Upper lobe of left lung (tissue), 6 donors: ENCODE measurements at regions not wholly inside any gene's neighbourhood (a gene's known extent, or its start where the extent isn't known, plus 50 kb on each side); places are given as distances from the start of the nearest gene placed in this dataset.

Experiments
- ATAC-seq, 2 donors: fragments of 200-7000 bp; cut with Tn5 transposase; one replicate each; pipeline ENCODE4 v1.9.1; 2022; ENCODE audit warnings: mild to moderate bottlenecking in 2 of 2, moderate library complexity in 2 of 2; ENCODE audit not compliant: low FRiP score in 2 of 2
- DNase-seq, 2 donors: peaks; one replicate each; pipeline ENCODE4 v3.0.0-alpha.2; 2019 to 2020
- H3K27ac ChIP-seq, 4 donors: fragments of 200-600 bp; sonication (generic); one replicate each; pipeline ENCODE4 v1.5.1; 2016 to 2019
- H3K27me3 ChIP-seq, 4 donors: fragments of 200-600 bp; sonication (generic); one replicate each; pipeline ENCODE4 v1.5.1; 2017 to 2019
- H3K36me3 ChIP-seq, 4 donors: fragments of 200-600 bp; sonication (generic); one replicate each; pipeline ENCODE4 v1.5.1; 2016 to 2019
- H3K4me1 ChIP-seq, 4 donors: fragments of 200-600 bp; sonication (generic); one replicate each; pipeline ENCODE4 v1.5.1; 2018 to 2019
- H3K4me3 ChIP-seq, 4 donors: fragments of 200-600 bp; sonication (generic); one replicate each; pipeline ENCODE4 v1.5.1; 2017 to 2019; ENCODE audit warnings: mild to moderate bottlenecking in 2 of 4, moderate library complexity in 1 of 4
- H3K9me3 ChIP-seq, 4 donors: fragments of 200-600 bp; sonication (generic); one replicate each; pipeline ENCODE4 v1.5.1; 2018 to 2019
- EP300 ChIP-seq, 4 donors: sonication (generic); formaldehyde crosslinking; IDR thresholded peaks; one replicate each; pipeline ENCODE4 v1.5.1; 2017; ENCODE audit warnings: antibody characterized with exemption in 4 of 4, control low read depth in 2 of 4
- POLR2A ChIP-seq, 4 donors: fragments of 450-650 bp; IDR thresholded peaks; one replicate each; pipeline ENCODE4 v1.5.1; 2016 to 2017; ENCODE audit warnings: antibody characterized with exemption in 4 of 4, mild to moderate bottlenecking in 2 of 4
- POLR2AphosphoS5 ChIP-seq, 2 donors: sonication (generic); formaldehyde crosslinking; IDR thresholded peaks; one replicate each; pipeline ENCODE4 v1.5.1; 2017; ENCODE audit warnings: antibody characterized with exemption in 2 of 2
- WGBS, 2 donors: methylation state at CpG; one replicate each; pipeline ENCODE4 v1.1.5; 2017 to 2018; 5-methylcytosine and 5-hydroxymethylcytosine counted together
- TF ChIP-seq, protein P1 (sequence below), 6 experiments: fragments of 450-650 bp in 4 of 6; fragments of 200-600 bp in 2 of 6; sonication (generic) in 2 of 6; IDR thresholded peaks; one replicate each; pipeline ENCODE4 v1.5.1; 2016 to 2019; ENCODE audit warnings: antibody characterized with exemption in 6 of 6
- donor health status: DM: no; HTN: no; CAD: no; lungs with moderate emphysema.
- donor health status: DM: no; HTN: yes; CAD: no; lungs with severe emphysema.

DNA sequence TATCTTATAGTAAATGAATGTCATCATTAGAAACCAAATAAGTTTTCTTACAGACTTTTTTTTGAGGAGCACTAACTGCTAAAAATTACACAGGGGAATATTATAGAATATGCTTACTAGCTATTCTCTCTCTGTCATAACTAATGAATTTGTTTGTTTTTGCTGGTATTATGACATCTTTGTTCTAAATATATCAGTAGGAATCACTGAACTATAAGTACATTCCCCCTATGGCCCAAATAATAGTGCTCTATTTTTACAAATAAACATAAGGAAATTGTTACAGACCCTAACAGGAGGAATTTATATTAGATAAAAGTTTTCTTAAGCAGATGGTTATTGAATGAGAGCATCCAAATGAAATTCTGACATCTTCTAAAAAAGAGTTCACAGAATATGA is 83.0 kb upstream of the RIOK2 start:
- H3K36me3 ChIP-seq, result no peaks in the 10 kb centered on the region
- H3K4me1 ChIP-seq, result no peaks in the 10 kb centered on the region
- H3K9me3 ChIP-seq, result no peaks in the 10 kb centered on the region
- no peaks in the 10 kb centered on the region for H3K27me3 ChIP-seq
- no peak overlapping the region for H3K4me3 ChIP-seq
- no peak for DNase-seq
- ATAC-seq, result no peak
- TF ChIP-seq EP300 (IDR thresholded peaks at IDR 0.05) (no peak), POLR2A (IDR thresholded peaks at IDR 0.05) (no peak), POLR2AphosphoS5 (IDR thresholded peaks at IDR 0.05) (no peak)
- TF ChIP-seq, protein P1, sequence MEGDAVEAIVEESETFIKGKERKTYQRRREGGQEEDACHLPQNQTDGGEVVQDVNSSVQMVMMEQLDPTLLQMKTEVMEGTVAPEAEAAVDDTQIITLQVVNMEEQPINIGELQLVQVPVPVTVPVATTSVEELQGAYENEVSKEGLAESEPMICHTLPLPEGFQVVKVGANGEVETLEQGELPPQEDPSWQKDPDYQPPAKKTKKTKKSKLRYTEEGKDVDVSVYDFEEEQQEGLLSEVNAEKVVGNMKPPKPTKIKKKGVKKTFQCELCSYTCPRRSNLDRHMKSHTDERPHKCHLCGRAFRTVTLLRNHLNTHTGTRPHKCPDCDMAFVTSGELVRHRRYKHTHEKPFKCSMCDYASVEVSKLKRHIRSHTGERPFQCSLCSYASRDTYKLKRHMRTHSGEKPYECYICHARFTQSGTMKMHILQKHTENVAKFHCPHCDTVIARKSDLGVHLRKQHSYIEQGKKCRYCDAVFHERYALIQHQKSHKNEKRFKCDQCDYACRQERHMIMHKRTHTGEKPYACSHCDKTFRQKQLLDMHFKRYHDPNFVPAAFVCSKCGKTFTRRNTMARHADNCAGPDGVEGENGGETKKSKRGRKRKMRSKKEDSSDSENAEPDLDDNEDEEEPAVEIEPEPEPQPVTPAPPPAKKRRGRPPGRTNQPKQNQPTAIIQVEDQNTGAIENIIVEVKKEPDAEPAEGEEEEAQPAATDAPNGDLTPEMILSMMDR (IDR thresholded peaks at IDR 0.05), result no peak
- no peak overlapping the region for H3K27ac ChIP-seq

DNA sequence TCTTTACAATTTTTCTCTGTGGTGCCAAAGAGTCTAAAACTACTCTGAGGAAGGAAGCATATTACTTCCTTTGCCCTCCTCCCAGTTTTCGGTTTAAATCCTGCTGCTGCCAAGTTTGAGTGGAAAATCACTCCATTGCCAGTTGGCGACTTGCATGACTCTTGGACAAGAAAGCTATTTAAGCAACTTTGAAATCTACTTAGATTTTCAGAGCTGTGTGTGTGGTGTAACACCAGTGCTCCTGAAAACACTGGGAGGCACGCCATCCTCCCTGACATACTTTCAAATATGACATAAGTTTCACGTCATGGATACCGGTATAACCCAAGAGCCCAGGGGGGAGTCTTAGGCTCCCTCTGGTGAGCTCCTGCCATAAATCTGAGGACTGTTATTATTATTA is 83.5 kb upstream of the RIOK2 start:
- Histone ChIP-seq H3K4me1 (no peaks in the 10 kb centered on the region), H3K36me3 (no peaks in the 10 kb centered on the region), H3K4me3 (no peak overlapping the region), H3K27me3 (no peaks in the 10 kb centered on the region), H3K9me3 (no peaks in the 10 kb centered on the region), H3K27ac (no peak overlapping the region)
- ATAC-seq (peak in 1 of 2 donors; percentile 72), DNase-seq (no peak)
- 61 to 63% methylated on average over 5 of the region's 5 CpGs for WGBS, 2 donors
- TF ChIP-seq EP300 (IDR thresholded peaks at IDR 0.05), result no peak
- TF ChIP-seq POLR2A (IDR thresholded peaks at IDR 0.05), result no peak
- no peak for TF ChIP-seq POLR2AphosphoS5 (IDR thresholded peaks at IDR 0.05)
- TF ChIP-seq, protein P1 (IDR thresholded peaks at IDR 0.05), result no peak

DNA sequence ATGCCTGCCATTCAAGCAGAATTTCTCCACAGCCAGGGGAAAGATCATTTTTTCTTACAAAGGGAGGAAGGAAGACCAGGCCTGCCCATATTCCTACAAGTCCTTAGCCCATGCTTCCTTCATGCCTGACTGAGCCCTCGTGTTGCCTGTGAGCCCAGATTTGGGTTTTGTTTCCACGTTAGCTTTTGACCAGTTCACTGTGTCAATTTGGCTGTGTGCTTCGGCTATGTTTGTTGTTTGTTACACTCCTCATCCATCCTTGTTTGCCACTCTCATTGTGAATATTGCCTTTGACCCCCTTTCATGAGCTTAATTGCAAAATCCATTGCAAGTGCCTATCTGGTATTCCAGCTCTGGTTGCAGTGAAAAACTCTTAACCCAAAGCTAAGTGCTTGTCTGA is 84.7 kb upstream of the RIOK2 start:
- ATAC-seq (no peak), DNase-seq (no peak)
- Histone ChIP-seq H3K9me3 (peaks cover 0 to 8% (median 3%) of the 10 kb centered on the region in 4 donors), H3K27ac (no peak overlapping the region), H3K27me3 (no peaks in the 10 kb centered on the region), H3K4me1 (no peaks in the 10 kb centered on the region), H3K36me3 (no peaks in the 10 kb centered on the region), H3K4me3 (no peak overlapping the region)
- WGBS, 2 donors, result 59 to 64% methylated on average over 3 of the region's 3 CpGs
- TF ChIP-seq, protein P1 (IDR thresholded peaks at IDR 0.05), result no peak
- TF ChIP-seq POLR2AphosphoS5 (IDR thresholded peaks at IDR 0.05), result no peak
- no peak for TF ChIP-seq POLR2A (IDR thresholded peaks at IDR 0.05)

DNA sequence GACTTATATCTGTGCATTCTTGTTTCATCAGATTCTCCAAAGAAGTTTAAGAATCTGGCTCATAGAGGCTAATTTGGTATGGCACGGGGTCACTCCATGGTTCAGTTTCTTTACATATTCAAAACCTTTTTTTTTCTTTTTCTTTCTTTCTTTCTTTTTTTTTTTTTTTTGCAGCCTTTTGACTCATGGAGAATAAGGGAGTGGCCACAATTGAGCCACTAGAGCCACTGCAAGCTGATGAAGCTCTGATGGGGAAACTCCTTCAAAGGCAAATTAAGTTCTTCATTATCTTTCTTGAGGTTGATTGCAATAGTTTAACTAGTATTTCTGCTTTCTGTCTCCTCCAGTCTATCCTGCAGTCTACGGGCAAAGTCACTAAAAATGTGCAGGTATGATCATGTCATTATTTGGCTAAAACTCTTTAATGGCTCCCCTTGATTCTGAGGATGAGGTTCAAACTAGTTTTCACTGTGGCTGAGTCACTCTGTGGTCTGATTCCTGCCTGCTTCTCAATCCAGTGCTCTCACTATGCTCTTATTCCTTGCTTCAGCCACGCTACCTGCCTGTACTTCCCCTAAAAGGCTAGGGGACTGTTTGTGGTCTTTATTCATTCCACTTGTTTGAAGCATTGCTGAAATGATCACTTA is 93.5 kb upstream of the RIOK2 start:
- H3K27me3 ChIP-seq, result no peaks in the 10 kb centered on the region
- WGBS, 2 donors, result 27 to 67% methylated on average over 3 of the region's 3 CpGs

More for the DNA sequence above, 93.5 kb upstream of the RIOK2 start:
- H3K4me3 ChIP-seq, result no peak overlapping the region
- TF ChIP-seq POLR2A (IDR thresholded peaks at IDR 0.05) (no peak), POLR2AphosphoS5 (IDR thresholded peaks at IDR 0.05) (no peak)
- TF ChIP-seq, protein P1 (IDR thresholded peaks at IDR 0.05), result no peak
- peaks cover 0 to 11% (median 3%) of the 10 kb centered on the region in 4 donors for H3K9me3 ChIP-seq
- no peaks in the 10 kb centered on the region for H3K4me1 ChIP-seq
- H3K36me3 ChIP-seq, result no peaks in the 10 kb centered on the region
- ATAC-seq, result no peak
- no peak overlapping the region for H3K27ac ChIP-seq
- DNase-seq, result no peak
